Uterus (tissue), 2 donors: ENCODE measurements at regions not wholly inside any gene's neighbourhood (a gene's known extent, or its start where the extent isn't known, plus 50 kb on each side); places are given as distances from the start of the nearest gene placed in this dataset.

Experiments
- CTCF ChIP-seq, 4 experiments: fragments of 200-600 bp in 2 of 4; fragments of 450-650 bp in 2 of 4; sonication (generic) in 2 of 4; IDR thresholded peaks; one replicate each; pipeline ENCODE4 v1.5.1; 2016 to 2019; ENCODE audit warnings: antibody characterized with exemption in 4 of 4, mild to moderate bottlenecking in 2 of 4, moderate library complexity in 1 of 4
- POLR2A ChIP-seq, 2 donors: fragments of 450-650 bp; IDR thresholded peaks; one replicate each; pipeline ENCODE4 v1.6.1; 2016; ENCODE audit warnings: antibody characterized with exemption in 2 of 2, mild to moderate bottlenecking in 1 of 2, moderate library complexity in 1 of 2

GRCh38 chr22:49687333-49687732, 140.3 kb downstream of the BRD1 start:
- TF ChIP-seq CTCF (IDR thresholded peaks at IDR 0.05) (no peak), POLR2A (IDR thresholded peaks at IDR 0.05) (no peak)
